NCI-H2081 (cell line): ENCODE measurements at regions not wholly inside any gene's neighbourhood (a gene's known extent, or its start where the extent isn't known, plus 50 kb on each side); places are given as distances from the start of the nearest gene placed in this dataset.
A peak's percentile ranks its signal among the peaks of the same experiment; 100 is the strongest.

Experiments used
- DNase-seq, 2 experiments: peaks; one replicate each; lab custom pipeline; 2025; lab: John Stamatoyannopoulos, UW

GRCh38 chr1:34478515-34479076 lies 276.3 kb upstream of the GJB5 start:
- DNase-seq = no peak

DNA sequence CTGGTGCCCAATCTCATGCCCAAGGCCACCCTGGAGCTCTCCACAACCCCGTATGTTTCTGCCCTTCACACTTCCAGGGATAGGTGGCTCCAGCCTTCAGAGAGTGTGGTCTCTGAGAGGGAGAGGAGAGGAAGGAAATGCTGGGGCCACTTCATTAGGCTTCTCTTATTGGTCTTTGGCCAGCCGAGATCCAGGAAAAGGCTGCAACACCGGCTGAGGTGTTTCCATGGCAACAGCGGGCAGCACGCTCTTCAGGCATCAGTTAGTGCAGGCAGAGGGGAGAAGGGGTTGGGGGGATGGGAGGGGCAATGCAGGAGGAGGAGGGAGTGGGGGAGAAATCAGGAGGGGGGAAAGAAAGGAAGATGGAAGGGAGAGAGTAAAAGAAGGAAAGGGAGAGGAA lies 275.1 kb upstream of the GJB5 start:
- no peak for DNase-seq

DNA sequence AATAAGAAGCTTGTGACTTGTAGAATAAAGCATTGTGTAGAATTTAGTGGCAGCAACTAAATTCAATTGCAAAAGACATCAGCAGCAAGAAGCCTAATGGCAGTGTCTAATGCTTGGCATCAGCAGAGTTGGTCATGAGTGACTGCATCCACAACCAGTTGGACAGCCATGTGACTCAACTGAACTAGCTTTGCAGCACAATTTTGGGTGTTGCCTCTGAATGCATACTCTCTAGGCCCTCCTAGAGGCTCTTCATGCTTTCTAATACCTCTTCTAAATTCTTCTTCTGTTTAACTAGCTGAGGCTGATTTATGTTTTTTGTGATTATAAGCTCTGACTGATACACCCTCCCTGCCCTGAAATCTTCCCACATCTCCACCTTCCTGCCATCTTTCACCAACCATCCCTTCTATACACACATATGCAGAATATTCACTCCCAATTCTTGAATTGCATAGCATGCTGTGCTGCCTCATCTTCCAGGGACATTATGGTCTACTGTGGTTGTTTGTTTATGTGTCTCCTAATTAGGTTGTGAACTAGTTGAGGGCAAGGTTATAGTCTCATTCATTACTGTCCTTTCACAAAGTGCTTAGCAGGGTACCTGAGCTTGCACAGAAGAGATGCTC lies 266.7 kb upstream of the GJB5 start:
- DNase-seq = no peak

DNA sequence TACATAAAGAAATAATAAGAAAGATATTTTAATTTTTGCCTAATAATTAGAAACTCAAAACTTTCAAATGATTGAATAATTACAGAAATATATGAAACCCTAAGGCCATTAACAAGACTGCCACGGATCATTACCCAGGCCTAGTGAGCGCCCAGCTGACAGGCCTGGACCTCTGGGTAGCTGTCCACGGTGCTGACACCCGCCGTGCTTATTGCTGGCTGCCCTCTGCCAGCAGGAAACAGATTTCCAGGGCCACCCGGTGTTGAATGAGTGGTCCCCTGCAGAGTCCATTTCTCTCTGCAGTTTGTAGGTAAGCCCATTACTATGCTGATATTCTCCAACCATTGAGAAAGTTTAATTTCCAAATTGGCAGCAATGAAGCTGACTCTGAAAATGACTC lies 254.4 kb upstream of the GJB5 start:
- peak in 1 of 2 experiments; percentile 6 for DNase-seq

- no peak for DNase-seq
Observed at GRCh38 chr1:34511802-34512201, 243.0 kb upstream of the GJB5 start.

- DNase-seq = no peak
Observed at GRCh38 chr1:34518146-34518699, 236.6 kb upstream of the GJB5 start.

- DNase-seq = no peak
Observed at GRCh38 chr1:34520111-34520510, 234.7 kb upstream of the GJB5 start.

GRCh38 chr1:34524783-34525182 lies 230.1 kb upstream of the GJB5 start:
- DNase-seq = no peak

DNA sequence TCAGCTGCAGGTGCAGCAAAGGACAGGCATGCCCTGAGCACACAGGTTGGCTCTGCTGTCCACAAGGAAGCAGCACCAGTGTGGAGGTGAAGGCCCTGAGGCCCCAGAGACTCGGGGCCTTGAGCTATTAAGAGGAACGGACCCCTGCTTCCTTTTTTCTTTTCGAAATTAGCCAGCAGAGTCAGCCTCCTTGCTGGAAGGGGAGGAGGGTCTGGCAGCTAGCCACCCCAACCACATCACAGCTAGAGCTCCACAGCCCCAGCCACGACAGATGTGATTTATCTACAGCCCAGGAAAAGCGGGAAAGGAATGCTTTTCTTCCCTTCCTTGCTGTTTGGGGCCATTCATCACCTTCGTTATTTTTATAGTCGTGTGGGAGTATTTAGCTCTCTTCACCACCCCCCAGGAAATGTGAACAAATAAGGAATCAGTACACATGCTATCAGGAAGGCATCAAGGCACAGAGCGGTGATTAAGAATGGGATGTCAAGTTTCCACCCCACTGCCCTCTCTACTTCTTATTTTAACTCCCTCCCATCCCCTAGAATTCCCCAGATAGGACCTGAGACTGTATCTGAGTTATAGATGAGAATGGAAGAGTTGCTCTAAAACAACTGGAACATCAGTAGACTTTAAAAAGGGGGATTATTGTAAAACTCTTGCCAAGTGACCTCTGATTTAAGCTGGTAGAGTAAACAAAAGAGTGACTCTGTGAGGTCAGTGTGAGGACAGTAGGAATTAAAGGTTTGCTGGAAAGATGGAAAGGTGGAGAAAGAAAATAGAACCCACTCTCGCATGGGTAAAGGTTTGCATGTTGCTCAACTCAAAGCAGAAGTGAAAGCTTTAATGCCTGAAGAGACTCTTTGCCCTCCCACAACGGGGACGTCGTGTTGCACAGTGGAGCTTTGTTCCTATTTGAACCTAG lies 224.7 kb upstream of the GJB5 start:
- no peak for DNase-seq

DNA sequence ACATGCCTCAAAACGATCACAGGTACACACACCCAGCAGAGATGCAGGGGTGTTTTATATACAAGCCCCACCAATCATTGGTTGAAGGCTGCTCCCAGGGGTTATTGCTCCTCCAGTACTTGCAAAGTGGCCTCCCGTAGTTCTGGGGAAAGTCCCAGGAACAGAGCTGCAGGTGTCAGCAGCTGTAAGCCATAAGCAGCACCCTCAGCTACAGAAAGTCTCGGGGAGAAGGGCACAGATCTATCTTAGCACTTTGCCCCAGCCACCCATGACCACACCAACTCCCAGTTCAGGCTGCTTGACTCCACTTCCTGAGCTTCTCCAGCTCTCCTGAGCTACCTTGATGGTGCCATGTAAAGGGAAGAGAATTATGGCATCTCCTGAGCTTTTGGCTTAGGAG lies 222.7 kb upstream of the GJB5 start:
- DNase-seq = no peak

DNA sequence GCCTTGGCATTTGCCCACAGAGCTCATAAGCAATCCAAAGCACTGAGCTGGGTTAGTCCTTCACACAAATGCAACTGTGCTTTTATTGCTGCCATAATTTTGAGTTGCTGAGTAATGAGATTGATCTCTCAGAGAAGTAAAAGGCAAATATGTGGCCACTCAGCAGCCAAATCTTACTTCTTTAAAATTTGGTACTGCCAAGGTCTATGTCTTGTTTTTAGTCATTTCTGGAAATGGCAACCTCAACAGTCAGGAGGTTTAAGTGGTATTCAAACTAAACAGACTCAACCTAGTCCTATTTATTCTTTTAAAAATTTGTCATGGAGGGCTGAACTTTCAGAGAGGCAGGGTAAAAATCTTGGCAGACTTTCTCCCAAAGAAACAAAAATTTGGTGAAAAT lies 216.4 kb upstream of the GJB5 start:
- no peak for DNase-seq

DNA sequence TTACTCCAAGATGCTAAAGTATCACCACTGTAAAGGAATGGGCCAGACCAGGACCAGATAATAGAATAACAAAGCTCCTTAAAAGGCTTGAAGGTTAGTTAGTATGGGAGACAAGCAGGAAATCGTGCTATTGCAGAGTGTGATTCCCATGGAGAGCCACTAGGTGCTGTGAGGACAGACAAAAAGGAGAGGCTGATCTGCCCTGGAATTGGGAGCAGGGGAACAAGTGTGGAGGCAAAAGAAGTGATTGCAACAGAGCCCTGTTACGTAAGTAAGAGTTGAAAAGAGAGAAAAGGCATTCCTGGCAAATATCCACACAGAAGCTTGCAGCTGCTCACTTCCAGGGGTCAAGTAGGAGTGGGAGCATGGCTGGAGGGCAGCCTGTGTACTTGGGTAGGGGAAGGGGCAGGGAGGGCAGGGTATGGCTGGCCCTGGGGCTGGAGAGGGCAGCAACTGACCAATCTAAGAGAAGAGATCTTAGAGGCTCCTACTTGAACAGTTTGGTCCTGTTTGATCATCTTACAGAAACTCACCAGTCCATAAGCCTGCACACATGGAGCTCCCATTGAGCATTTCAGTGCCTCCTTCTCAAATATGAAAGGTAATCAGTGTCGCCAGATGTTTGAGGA lies 207.7 kb upstream of the GJB5 start:
- no peak for DNase-seq

DNA sequence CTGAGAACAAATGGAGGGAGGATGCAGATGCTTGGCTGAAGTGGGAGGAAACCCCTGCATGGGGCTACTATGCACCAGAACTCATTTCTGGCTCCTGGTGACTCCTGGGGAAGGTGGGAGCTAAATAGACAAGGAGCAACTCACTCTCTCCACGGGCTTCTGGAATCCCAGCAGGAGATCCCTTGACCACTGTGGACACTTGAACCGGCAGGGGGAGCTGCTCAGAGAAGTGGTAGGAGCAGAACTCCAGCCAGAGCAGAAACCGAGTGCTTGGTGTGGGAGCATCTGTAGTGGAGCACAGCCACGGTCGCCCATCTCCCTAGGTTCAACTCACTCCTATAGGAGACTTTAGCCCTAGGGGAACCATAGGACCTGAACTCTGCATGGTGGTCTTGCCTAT lies 205.6 kb upstream of the GJB5 start:
- no peak for DNase-seq

GRCh38 chr1:34578306-34578705 lies 176.5 kb upstream of the GJB5 start:
- no peak for DNase-seq

GRCh38 chr1:34582356-34582755 lies 172.5 kb upstream of the GJB5 start:
- DNase-seq = no peak

- DNase-seq = no peak
Observed at GRCh38 chr1:34587761-34588160, 167.1 kb upstream of the GJB5 start.

GRCh38 chr1:34590211-34590623 lies 164.6 kb upstream of the GJB5 start:
- peak; percentile 56 to 86 for DNase-seq

- no peak for DNase-seq
Observed at GRCh38 chr1:34591751-34592629, 162.9 kb upstream of the GJB5 start.

- peak; percentile 78 to 80 for DNase-seq
Observed at GRCh38 chr1:34597877-34598514, 156.9 kb upstream of the GJB5 start.

- DNase-seq = no peak
Observed at GRCh38 chr1:34602907-34603306, 151.9 kb upstream of the GJB5 start.

DNA sequence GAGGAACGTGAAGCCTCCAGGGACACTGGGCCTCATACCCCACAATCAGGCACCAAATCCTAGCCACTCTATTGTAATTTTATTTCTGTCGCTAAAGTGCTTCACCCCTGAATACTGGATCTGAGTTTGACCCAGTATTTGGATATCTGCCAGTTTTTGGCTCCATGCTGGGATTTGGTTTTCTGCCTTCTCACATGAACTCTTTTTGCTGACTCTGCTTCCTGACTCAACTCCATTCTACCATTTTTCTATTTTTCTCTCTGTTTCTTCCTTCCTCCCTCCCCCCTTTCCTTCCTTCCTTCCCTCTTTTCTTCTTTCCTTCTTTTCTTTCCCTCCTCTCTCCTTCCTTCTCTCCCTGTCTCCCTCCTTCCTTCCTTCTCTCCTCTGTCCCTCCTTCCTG lies 151.3 kb upstream of the GJB5 start:
- no peak for DNase-seq
